LoVo (cell line): ENCODE measurements at regions not wholly inside any gene's neighbourhood (a gene's known extent, or its start where the extent isn't known, plus 50 kb on each side); places are given as distances from the start of the nearest gene placed in this dataset.
A peak's percentile ranks its signal among the peaks of the same experiment; 100 is the strongest.

ENCODE experiments used
- DNase-seq: peaks from one replicate; pipeline ENCODE4 v3.0.0-alpha.2; 2016; ENCODE audit warnings: low spot score

GRCh38 chr11:122062763-122063162 is 53.3 kb downstream of the BLID start:
- DNase-seq: no peak

GRCh38 chr11:122059565-122059964 is 56.5 kb downstream of the BLID start:
- no peak for DNase-seq

GRCh38 chr11:122050021-122050690 is 65.9 kb downstream of the BLID start:
- no peak for DNase-seq

DNA sequence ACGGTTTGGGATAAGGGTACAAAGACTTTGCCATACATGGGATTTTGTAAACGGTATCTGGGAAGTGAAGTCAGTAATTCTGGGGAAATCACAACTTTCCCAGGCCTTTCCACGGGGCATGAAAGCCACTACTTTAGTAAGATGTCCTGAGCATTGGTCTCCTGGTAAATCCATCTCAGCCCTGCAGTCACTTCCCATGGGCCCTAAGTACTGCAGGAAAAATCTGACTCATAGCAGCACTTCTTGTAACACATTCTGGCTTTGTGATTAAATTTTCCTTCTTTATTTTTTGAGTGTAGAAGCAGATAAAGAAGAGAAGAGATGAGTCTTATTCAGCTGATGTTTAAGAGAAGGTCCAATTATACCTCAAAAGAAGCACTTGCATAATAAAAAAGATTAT is 67.6 kb downstream of the BLID start:
- DNase-seq: no peak

GRCh38 chr11:122046846-122047245 is 69.2 kb downstream of the BLID start:
- no peak for DNase-seq

DNA sequence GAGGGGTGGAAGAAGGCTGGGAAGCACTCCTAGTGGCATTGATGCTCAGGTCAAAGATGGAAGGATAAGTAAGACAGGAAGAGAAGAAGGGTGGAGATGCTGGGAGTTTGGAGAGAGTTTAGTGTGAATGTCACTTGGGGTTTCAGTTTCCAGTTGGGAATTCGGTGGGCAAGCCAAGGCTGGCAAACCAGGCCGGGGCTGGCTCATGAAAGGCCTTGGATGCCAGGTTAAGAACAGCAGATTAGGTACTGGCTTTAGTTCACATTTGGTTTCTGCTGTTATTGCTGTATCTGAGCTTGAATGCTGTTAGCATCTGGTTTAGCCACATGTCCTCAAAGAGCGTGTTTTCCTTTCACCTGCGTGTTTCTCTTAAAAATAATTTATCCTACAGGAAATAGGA is 69.6 kb downstream of the BLID start:
- no peak for DNase-seq

DNA sequence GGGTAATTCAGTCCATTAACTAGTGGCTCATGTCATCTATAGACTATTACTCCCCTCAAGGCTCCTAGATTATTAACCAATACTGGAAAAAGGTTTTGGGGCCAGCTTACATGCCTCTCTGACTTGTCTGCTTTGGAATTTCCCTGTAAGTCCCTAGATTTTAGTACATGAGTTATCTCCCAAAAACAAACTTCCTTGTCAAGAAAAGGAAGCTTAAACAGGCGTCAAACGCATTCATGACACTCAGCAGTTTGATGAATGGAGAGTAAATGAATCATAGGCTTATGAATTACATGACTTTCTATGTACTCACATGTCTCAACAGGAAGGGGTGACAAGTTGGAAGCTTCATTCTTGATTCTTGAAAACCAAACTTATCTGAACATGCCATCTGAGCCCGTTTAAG is 70.8 kb downstream of the BLID start:
- DNase-seq: no peak

DNA sequence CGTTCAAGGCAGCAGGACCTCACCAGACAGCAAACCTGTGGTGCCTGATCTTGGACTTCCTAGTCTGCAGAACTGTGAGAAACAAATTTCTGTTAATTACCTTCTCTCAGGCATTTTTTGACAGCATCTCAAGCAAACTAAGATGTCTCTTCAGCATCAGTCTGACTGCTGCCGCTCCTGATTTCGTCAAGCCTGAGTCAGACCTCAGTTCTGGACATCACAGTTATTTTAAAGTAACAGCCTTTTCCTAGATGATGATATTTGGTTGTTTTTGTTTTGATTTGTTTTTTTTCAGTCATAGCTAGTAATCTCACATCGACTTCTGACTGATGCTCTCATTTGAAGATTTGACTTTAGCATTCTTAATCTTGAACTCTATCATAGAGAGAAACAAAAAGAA is 71.9 kb downstream of the BLID start:
- no peak for DNase-seq

GRCh38 chr11:122042981-122043380 is 73.0 kb downstream of the BLID start:
- DNase-seq: no peak

GRCh38 chr11:122040464-122040863 is 75.6 kb downstream of the BLID start:
- no peak for DNase-seq

DNA sequence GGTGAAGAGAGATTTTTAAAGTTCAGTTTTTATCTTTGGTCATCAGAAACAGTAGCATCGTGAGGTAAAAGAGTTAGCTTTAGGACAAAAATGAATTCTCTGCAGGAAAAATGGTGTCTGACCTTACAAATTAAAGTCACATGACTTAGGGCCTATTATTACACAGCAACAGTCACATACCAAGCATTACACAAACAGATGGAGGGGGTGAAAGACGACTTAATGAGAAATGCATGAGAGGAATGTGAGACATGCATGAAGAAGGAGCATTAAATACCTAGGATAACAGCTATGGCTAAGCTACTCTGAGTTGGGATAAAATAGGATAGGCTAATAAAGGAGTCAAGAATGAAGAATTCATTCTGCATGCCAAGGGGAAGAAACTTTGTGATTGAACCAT is 77.5 kb downstream of the BLID start:
- peak; percentile 6 for DNase-seq

DNA sequence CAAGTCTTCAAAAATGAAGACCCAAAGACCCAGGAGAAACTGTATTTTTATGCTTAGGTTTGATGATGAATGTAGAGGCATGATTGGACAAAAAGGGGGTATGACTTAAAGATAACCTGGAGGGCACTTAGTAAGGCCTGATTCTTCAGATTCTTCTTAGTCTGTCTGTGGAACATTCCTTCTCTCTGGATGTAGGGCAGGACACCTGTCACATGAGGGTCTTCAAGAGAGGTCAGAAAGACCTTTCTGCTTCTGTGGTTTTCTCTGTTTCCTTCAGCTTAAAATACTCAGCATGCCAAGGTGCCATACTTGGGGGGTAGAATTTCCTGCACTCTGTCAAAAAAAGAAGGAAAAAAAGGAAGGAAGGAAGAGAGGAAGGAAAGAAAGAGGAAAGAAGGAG is 78.1 kb downstream of the BLID start:
- no peak for DNase-seq

GRCh38 chr11:122036493-122036892 is 79.5 kb downstream of the BLID start:
- DNase-seq: no peak

GRCh38 chr11:122036018-122036417 is 80.0 kb downstream of the BLID start:
- DNase-seq: no peak

- DNase-seq: no peak
Observed at GRCh38 chr11:122033631-122034030, 82.4 kb downstream of the BLID start.

- DNase-seq: no peak
Observed at GRCh38 chr11:122033193-122033592, 82.8 kb downstream of the BLID start.

DNA sequence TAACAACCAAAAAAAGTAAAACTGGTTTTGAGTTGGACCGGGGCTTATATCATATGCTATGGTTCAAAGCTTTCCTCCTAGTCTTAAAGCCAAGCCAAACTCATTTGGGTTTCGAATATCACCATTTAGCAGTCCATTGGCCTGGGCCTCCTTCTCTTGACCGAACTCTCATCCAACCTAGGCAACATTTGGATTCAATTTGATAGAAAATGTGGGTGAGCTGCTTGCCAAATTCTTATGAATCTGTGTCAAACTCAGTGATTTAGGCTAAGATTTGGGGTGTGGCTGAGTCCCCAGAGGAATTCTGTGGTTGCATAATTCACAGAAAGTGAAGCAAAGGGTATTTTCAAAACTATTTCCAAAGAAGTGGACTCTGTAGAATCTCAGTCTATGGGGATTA is 83.7 kb downstream of the BLID start:
- DNase-seq: no peak

- no peak for DNase-seq
Observed at GRCh38 chr11:122031813-122032212, 84.2 kb downstream of the BLID start.

GRCh38 chr11:122030286-122030685 is 85.7 kb downstream of the BLID start:
- DNase-seq: no peak

DNA sequence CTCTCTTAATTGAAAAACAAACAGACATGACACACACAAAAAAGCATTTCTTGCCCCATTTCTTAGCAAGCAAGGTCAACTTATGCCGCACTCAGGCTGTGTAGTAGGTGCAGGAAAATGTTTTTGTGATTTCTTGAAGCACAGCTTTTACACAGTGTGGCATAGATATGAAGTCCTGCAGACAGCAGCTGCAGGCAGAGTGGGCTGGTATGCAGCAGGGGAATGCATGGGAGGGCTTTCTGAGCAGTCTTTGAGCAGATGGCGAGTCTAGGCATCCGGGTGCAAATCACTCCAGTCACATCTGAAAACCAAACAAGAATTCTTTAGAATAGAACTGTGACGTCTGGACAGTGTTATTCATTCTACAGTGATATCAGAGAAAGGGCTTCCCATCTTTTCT is 87.5 kb downstream of the BLID start:
- DNase-seq: no peak

DNA sequence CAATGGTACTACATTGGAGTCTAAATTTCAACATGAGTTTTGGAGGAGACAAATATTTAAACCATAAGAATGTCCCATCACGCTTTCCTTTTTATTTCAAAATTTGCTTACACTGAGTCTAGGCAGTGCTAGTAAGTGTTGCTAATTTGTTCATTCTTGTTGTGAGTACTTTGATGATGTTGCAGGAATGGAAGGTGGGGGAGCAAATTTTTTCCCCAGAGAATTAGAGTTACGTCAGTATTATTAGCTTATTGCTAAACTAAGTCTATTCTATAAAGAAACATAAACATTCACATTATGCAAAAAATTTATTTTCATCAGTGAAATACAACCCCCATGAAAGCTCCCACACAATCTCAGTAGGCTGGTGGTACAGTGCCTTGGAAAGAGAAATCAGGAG is 88.0 kb downstream of the BLID start:
- no peak for DNase-seq

DNA sequence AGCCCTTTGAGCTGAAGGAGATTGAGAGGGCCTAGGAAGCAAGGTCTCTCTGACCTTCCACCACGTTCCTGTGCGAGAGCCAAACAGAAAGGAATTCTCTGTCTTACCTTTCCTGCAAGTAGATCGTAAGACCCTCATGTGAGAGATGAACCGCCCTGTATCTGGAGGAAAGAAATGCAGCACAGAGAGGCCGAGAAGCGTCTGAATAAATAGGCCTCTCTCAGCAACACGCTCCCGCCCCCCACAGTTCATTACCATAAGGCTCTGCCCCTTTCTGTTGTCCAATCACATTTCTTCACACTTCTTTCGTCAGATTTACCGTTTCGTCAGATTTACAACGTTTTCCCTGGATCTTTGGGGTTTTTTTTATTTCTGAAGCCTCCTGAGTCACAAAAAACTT is 90.3 kb downstream of the BLID start:
- no peak for DNase-seq

DNA sequence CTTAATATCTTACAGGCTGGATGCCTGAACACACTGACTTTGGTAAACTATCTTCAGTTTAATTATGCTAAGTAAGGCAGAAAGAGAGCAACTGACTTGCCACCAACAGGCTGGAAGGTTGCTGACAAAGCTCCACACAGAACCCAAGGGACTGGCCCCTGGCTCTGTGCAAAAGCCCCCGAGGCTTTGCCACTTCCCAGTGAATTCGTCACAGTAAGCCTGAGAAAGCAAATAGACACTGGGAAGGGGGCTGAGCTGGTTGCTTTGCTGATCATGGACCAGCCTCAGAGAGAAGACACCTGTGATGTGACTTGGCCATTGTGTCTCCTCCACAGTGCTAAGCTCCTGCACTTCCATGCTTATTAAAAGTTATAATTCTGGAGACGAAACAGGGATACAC is 91.7 kb downstream of the BLID start:
- no peak for DNase-seq

GRCh38 chr11:122023614-122024250 is 92.3 kb downstream of the BLID start:
- no peak for DNase-seq
